ENCODE measurements at regions not wholly inside any gene's neighbourhood (a gene's known extent, or its start where the extent isn't known, plus 50 kb on each side); places are given as distances from the start of the nearest gene placed in this dataset.

GRCh38 chr1:231108516-231109302 is 53.1 kb upstream of the TRIM67 start:
- Histone ChIP-seq H3K36me3 (ENCODE audit: insufficient read depth, low read length) (no peaks in the 10 kb centered on the region), H3K9me2 (replicated peaks; ENCODE audit: low read depth, low read length) (no peaks in the 10 kb centered on the region; the same call in 1 of the 2 replicates), H3F3A (ENCODE audit: low read depth) (no peaks in the 10 kb centered on the region), H4K20me1 (ENCODE audit: insufficient read depth, low read length, poor library complexity, severe bottlenecking) (no peaks in the 10 kb centered on the region), H3K9me3 (ENCODE audit: insufficient read depth, low read depth, low read length) (no peaks in the 10 kb centered on the region; the same call in 1 of the 2 replicates), H3K79me2 (ENCODE audit: insufficient read depth, low read length) (no peaks in the 10 kb centered on the region), H3K9ac (ENCODE audit: low read depth, low read length, poor library complexity, severe bottlenecking) (no peak overlapping the region), H3K4me1 (ENCODE audit: insufficient read depth, low read length, poor library complexity, severe bottlenecking) (peaks cover 3% of the 10 kb centered on the region), H3K4me3 (ENCODE audit: low read length, poor library complexity, severe bottlenecking) (no peak overlapping the region), H2AFZ (ENCODE audit: low read length) (peak overlapping the region; percentile 38; the same call in 1 of the 2 replicates), H3K27me3 (ENCODE audit: insufficient read depth, low read length, poor library complexity, severe bottlenecking) (peaks cover 6% of the 10 kb centered on the region), H3K4me2 (ENCODE audit: low read depth, low read length, poor library complexity, severe bottlenecking) (no peak overlapping the region)
- TF ChIP-seq EZH2phosphoT487 (IDR thresholded peaks at IDR 0.05; ENCODE audit: borderline replicate concordance) (no peak), CTCF (conservative IDR thresholded peaks at IDR 0.05; ENCODE audit: low read length) (no peak)

- no peaks in the 10 kb centered on the region for H3F3A ChIP-seq (ENCODE audit: low read depth)
- H4K20me1 ChIP-seq (ENCODE audit: insufficient read depth, low read length, poor library complexity, severe bottlenecking) = no peaks in the 10 kb centered on the region
- no peaks in the 10 kb centered on the region for H3K9me2 ChIP-seq (replicated peaks; ENCODE audit: low read depth, low read length)
- no peak overlapping the region for H3K9ac ChIP-seq (ENCODE audit: low read depth, low read length, poor library complexity, severe bottlenecking)
- H3K4me1 ChIP-seq (ENCODE audit: insufficient read depth, low read length, poor library complexity, severe bottlenecking) = peaks cover 3% of the 10 kb centered on the region
- no peaks in the 10 kb centered on the region for H3K36me3 ChIP-seq (ENCODE audit: insufficient read depth, low read length)
- no peak overlapping the region for H2AFZ ChIP-seq (ENCODE audit: low read length)
- no peak overlapping the region for H3K4me3 ChIP-seq (ENCODE audit: low read length, poor library complexity, severe bottlenecking)
- no peak overlapping the region for H3K4me2 ChIP-seq (ENCODE audit: low read depth, low read length, poor library complexity, severe bottlenecking)
- no peaks in the 10 kb centered on the region for H3K79me2 ChIP-seq (ENCODE audit: insufficient read depth, low read length)
- peaks cover 4% of the 10 kb centered on the region for H3K27me3 ChIP-seq (ENCODE audit: insufficient read depth, low read length, poor library complexity, severe bottlenecking)
- H3K9me3 ChIP-seq (ENCODE audit: insufficient read depth, low read depth, low read length) = no peaks in the 10 kb centered on the region; the same call in 1 of the 2 replicates
- TF ChIP-seq CTCF (conservative IDR thresholded peaks at IDR 0.05; ENCODE audit: low read length) (no peak), EZH2phosphoT487 (IDR thresholded peaks at IDR 0.05; ENCODE audit: borderline replicate concordance) (no peak)
These were observed 54.1 kb upstream of the TRIM67 start for GRCh38 chr1:231107600-231108326.

GRCh38 chr1:231107151-231107550 is 54.7 kb upstream of the TRIM67 start:
- Histone ChIP-seq H2AFZ (ENCODE audit: low read length) (no peak overlapping the region), H3K4me1 (ENCODE audit: insufficient read depth, low read length, poor library complexity, severe bottlenecking) (peaks cover 3% of the 10 kb centered on the region), H3K9ac (ENCODE audit: low read depth, low read length, poor library complexity, severe bottlenecking) (no peak overlapping the region), H3K9me2 (replicated peaks; ENCODE audit: low read depth, low read length) (no peaks in the 10 kb centered on the region), H3K36me3 (ENCODE audit: insufficient read depth, low read length) (no peaks in the 10 kb centered on the region), H4K20me1 (ENCODE audit: insufficient read depth, low read length, poor library complexity, severe bottlenecking) (no peaks in the 10 kb centered on the region), H3F3A (ENCODE audit: low read depth) (no peaks in the 10 kb centered on the region), H3K9me3 (ENCODE audit: insufficient read depth, low read depth, low read length) (no peaks in the 10 kb centered on the region; the same call in 1 of the 2 replicates), H3K27me3 (ENCODE audit: insufficient read depth, low read length, poor library complexity, severe bottlenecking) (peaks cover 4% of the 10 kb centered on the region), H3K4me2 (ENCODE audit: low read depth, low read length, poor library complexity, severe bottlenecking) (no peak overlapping the region), H3K79me2 (ENCODE audit: insufficient read depth, low read length) (no peaks in the 10 kb centered on the region), H3K4me3 (ENCODE audit: low read length, poor library complexity, severe bottlenecking) (no peak overlapping the region)
- no peak for TF ChIP-seq EZH2phosphoT487 (IDR thresholded peaks at IDR 0.05; ENCODE audit: borderline replicate concordance)
- no peak for TF ChIP-seq CTCF (conservative IDR thresholded peaks at IDR 0.05; ENCODE audit: low read length)

All from Loucy (cell line).